Panc1 (cell line): ENCODE measurements at regions not wholly inside any gene's neighbourhood (a gene's known extent, or its start where the extent isn't known, plus 50 kb on each side); places are given as distances from the start of the nearest gene placed in this dataset.

Source experiments
- POLR2AphosphoS5 ChIP-seq: IDR thresholded peaks from 2 replicates; pipeline ENCODE4 v1.6.1; 2012; ENCODE audit warnings: mild to moderate bottlenecking, low read depth, low read length, moderate library complexity
- SIN3A ChIP-seq: IDR thresholded peaks from 2 replicates; pipeline ENCODE4 v1.6.1; 2012; ENCODE audit warnings: low read depth, mild to moderate bottlenecking, low read length, moderate library complexity, borderline replicate concordance; ENCODE audit not compliant: insufficient read depth
- TF ChIP-seq, protein P1 (sequence below): fragments of 450-650 bp; IDR thresholded peaks from 2 replicates; pipeline ENCODE4 v1.5.1; 2017; ENCODE audit warnings: mild to moderate bottlenecking
- TF ChIP-seq, protein P2 (sequence below), 2 experiments: IDR thresholded peaks; 2 replicates each; pipeline ENCODE4 v1.6.1; 2011 to 2012; ENCODE audit warnings: low read depth in 2 of 2, control low read depth in 1 of 2, low read length in 1 of 2, mild to moderate bottlenecking in 1 of 2, moderate library complexity in 1 of 2; ENCODE audit not compliant: insufficient read depth in 1 of 2

DNA sequence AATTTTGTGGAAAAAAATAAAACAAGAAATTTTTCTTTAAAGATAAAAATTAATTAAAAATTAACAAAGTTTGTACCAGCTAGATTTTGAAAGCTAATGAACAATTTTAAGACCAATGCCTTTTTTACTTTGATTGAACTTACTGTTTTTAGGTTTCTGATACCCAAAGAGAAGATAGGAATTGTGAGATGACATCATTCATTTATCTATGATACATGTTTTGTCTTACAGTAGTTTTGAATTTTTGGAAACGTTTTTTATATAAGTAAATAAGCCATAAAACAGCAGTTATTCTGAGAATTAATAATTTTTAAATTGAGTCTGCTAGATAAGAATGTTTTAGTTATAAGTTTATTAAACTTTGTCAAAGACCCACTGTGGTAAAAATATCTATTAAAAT, 65.0 kb upstream of the GPR174 start:
- TF ChIP-seq, protein P1, sequence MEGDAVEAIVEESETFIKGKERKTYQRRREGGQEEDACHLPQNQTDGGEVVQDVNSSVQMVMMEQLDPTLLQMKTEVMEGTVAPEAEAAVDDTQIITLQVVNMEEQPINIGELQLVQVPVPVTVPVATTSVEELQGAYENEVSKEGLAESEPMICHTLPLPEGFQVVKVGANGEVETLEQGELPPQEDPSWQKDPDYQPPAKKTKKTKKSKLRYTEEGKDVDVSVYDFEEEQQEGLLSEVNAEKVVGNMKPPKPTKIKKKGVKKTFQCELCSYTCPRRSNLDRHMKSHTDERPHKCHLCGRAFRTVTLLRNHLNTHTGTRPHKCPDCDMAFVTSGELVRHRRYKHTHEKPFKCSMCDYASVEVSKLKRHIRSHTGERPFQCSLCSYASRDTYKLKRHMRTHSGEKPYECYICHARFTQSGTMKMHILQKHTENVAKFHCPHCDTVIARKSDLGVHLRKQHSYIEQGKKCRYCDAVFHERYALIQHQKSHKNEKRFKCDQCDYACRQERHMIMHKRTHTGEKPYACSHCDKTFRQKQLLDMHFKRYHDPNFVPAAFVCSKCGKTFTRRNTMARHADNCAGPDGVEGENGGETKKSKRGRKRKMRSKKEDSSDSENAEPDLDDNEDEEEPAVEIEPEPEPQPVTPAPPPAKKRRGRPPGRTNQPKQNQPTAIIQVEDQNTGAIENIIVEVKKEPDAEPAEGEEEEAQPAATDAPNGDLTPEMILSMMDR: no peak
- TF ChIP-seq, protein P2, sequence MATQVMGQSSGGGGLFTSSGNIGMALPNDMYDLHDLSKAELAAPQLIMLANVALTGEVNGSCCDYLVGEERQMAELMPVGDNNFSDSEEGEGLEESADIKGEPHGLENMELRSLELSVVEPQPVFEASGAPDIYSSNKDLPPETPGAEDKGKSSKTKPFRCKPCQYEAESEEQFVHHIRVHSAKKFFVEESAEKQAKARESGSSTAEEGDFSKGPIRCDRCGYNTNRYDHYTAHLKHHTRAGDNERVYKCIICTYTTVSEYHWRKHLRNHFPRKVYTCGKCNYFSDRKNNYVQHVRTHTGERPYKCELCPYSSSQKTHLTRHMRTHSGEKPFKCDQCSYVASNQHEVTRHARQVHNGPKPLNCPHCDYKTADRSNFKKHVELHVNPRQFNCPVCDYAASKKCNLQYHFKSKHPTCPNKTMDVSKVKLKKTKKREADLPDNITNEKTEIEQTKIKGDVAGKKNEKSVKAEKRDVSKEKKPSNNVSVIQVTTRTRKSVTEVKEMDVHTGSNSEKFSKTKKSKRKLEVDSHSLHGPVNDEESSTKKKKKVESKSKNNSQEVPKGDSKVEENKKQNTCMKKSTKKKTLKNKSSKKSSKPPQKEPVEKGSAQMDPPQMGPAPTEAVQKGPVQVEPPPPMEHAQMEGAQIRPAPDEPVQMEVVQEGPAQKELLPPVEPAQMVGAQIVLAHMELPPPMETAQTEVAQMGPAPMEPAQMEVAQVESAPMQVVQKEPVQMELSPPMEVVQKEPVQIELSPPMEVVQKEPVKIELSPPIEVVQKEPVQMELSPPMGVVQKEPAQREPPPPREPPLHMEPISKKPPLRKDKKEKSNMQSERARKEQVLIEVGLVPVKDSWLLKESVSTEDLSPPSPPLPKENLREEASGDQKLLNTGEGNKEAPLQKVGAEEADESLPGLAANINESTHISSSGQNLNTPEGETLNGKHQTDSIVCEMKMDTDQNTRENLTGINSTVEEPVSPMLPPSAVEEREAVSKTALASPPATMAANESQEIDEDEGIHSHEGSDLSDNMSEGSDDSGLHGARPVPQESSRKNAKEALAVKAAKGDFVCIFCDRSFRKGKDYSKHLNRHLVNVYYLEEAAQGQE (IDR thresholded peaks at IDR 0.05; ENCODE audit: insufficient read depth in 1 of 2, low read depth in 2 of 2, low read length in 1 of 2): no peak
- no peak for TF ChIP-seq POLR2AphosphoS5
- no peak for TF ChIP-seq SIN3A
